NOMO-1 treated with dmso at 0.1 percent for 144 hours (cell line): ENCODE measurements at regions not wholly inside any gene's neighbourhood (a gene's known extent, or its start where the extent isn't known, plus 50 kb on each side); places are given as distances from the start of the nearest gene placed in this dataset.
"Not testable (repeated sequence)": the region's sequence is repeated elsewhere in the genome, so short reads cannot be mapped to it uniquely, and the experiment has no call there.

Source experiments
- DNase-seq: peaks from one replicate; lab custom pipeline; 2025; ENCODE audit not compliant: unreplicated experiment; lab: John Stamatoyannopoulos, UW

DNA sequence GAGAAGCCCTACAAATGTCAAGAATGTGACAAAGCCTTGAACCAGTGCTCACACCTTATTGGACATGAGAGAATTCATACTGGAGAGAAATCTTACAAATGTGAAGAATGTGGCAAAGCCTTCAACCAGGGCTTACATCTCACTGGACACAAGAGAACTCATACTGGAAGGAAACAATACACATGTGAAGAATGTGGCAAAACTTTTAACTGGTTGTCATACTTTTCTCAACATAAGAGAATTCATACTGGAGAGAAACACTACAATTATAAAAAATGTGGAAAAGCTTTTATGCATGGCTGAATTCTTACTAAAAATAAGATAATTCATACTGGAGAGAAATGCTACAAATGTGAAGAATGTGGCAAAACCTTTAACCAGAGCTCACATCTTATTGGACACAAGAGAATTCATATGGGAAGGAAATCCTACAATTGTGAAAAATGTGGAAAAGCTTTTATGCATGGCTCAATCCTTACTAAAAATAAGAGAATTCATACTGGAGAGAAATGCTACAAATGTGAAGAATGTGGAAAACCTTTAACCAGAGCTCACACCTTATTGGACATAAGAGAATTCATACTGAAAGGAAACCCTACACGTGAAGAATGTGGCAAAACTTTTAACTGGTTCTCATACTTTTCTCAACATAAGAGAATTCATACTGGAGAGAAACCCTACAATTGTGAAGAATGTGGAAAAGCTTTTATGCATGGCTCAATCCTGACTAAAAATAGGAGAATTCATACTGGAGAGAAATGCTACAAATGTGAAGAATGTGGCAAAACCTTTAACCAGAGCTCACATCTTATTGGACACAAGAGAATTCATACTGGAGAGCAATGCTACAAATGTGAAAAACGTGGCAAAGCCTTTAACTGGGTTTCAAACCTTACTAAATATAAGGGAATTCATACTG is 350.6 kb upstream of the NUPR2 start:
- not testable (repeated sequence) for DNase-seq

DNA sequence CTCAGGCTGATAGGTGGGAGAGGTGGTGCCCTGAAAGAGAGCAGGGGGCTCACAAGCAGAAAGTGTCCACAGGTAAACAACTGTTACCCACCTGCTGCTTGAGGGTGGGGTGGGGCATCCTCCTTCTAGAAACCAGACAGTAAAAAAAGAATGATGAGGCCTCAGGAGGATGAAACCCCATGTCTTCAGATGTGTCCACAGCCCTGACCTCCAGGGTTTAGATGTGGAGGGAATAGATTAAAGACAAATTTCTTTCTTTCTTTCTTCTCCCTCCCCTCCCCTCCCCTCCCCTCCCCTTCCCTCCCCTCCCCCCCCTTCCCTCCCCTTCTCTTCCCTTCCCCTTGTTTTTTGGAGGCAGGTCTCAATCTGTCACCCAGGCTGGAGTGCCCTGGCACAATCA is 333.5 kb upstream of the NUPR2 start:
- no peak for DNase-seq

DNA sequence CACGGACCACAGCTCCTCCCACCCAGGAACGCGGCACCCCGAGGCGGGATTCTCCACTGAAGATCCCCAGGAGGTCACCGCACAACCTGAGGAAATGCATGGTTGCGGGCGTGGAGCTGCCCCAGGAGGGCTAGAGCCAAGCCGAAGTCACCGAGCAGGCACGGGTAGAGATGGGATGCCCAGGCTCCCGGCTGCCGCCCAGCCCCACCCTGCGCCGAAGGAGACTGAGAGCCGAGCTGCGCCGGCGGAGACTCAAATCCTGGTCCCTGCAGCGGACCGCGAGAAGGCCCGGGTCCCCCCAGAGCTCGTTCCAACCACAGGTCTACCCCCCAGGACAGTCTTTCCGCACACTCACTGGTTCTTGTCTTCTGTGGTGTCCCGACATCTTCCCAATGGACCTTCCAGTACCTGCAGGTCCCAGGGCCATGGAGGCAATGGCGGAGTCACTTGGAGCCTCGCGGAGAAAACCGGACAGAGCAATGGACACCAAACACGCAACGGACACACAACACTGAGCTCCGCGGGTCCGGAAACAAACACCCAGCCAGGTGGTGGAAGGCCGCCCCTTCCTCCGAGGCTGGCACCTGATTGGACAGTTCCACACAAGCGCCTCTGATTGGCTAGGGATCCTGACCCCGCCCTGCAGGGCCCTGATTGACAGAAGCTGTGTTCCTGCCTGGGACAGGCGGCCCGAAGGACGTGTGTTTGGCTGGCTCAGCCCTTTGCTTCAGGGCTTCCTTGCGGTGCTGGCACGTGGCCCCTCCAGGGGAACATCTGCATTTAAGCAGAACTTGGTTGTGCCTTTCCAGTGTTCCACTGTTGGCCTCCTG is 331.9 kb upstream of the NUPR2 start:
- DNase-seq: no peak

DNA sequence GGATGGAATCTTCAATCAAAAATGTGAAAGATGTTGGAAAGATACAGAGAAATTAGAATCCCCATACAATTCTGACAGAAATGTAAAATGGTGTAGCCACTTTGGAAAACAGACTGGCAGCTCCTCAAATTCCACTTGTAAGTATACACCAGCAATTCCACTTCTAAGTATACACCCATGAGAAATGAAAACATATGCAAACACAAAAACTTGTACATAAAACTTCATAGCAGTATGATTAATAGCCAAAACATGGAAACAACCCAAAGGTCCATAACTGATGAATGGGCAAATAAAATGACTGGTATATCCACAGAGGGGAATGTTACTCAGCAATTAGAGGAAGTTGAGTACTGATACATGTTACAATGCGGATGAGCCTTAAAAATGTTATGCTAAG is 304.3 kb upstream of the NUPR2 start:
- DNase-seq: not testable (repeated sequence)

- DNase-seq: no peak
These were observed 259.0 kb upstream of the NUPR2 start for GRCh38 chr7:56375173-56375572.

- not testable (repeated sequence) for DNase-seq
These were observed 258.4 kb upstream of the NUPR2 start for GRCh38 chr7:56374666-56375065.

DNA sequence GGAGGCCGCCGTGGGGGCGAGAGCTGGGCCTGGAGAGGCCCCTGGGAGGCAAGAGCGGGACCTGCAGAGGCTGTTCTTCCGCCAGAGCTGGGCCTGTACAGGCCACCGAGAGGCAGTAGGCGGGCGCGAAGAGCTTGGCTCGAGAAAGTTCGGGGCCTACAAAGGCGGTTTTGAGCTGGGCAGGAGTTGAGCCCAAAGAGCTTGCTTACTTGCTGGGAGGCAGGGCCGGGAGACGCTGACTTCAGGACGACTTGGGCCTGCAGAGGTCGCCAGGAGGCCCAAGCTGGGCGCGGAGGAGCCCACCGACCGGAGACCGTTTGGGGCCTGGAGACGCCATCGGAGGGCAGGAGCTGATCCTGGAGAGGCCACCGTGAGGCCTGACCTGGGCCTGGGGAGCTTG is 257.1 kb upstream of the NUPR2 start:
- DNase-seq: not testable (repeated sequence)

DNA sequence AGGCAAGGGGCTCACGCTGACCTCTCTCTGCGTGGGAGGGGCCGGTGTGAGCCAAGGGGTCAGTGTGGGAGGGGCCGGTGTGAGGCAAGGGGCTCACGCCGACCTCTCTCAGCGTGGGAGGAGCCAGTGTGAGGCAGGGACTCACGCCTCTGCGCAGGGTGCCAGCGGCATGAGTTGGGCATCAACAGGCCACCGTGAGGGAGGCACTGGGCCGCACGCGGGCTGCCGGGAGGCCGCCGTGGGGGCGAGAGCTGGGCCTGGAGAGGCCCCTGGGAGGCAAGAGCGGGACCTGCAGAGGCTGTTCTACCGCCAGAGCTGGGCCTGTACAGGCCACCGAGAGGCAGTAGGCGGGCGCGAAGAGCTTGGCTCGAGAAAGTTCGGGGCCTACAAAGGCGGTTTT is 255.6 kb upstream of the NUPR2 start:
- not testable (repeated sequence) for DNase-seq

- DNase-seq: not testable (repeated sequence)
These were observed 254.1 kb upstream of the NUPR2 start for GRCh38 chr7:56370208-56370872.

GRCh38 chr7:56367914-56368313 is 251.7 kb upstream of the NUPR2 start:
- not testable (repeated sequence) for DNase-seq

DNA sequence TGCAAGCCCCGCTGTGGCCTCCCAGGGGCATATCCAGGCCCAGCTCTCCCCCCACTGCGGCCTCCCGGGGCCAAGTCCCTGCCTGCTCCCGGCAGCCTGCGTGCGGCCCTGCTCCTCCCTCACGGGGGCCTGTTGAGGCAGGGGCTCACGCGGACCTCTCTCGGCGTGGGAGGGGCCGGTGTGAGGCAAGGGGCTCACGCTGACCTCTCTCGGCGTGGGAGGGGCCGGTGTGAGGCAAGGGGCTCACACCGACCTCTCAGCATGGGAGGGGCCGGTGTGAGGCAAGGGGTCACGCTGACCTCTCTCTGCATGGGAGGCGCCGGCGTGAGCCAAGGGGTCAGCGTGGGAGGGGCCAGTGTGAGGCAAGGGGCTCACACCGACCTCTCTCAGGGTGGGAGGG is 251.2 kb upstream of the NUPR2 start:
- DNase-seq: not testable (repeated sequence)

GRCh38 chr7:56366701-56367100 is 250.5 kb upstream of the NUPR2 start:
- DNase-seq: not testable (repeated sequence)

DNA sequence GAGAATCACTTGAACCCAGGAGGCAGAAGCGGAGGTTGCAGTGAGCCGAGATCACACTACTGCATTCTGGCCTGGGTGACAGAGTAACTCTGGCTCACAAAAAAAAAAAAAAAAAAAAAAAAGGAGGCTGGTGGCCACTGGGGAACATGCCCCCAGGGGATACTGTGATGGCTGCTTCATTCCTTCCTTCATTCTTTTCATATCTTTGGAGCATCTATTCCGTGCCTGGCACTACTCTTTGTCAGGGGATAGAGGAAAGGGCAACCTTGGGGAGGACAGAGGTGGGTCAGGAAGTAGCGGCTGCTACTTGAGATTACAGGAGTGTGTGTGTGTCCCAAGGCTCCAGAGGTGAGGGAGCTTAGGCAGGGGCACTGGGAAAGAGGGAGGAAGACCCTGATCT is 236.4 kb upstream of the NUPR2 start:
- DNase-seq: not testable (repeated sequence)

GRCh38 chr7:56351181-56351580 is 235.0 kb upstream of the NUPR2 start:
- not testable (repeated sequence) for DNase-seq

- DNase-seq: not testable (repeated sequence)
These were observed 232.1 kb upstream of the NUPR2 start for GRCh38 chr7:56348311-56348710.

GRCh38 chr7:56328327-56328726 is 212.1 kb upstream of the NUPR2 start:
- not testable (repeated sequence) for DNase-seq

DNA sequence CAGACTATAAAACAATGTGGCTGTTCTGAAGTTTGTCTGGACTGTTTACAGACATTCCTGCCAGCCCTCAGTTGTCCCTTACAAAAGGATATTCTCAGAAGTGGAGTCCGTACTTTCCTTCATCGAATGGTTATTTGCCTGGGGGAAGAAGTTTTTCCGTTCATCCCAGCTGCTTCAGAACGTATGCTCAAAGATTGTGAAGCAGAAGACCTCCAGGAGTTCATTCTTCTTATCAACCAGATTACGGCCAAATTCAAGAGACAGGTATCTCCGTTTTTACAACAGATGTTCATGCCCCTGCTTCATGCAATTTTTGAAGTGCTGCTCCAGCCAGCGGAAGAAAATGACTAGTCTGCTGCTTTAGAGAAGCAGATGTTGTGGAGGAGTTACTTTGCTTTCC is 174.3 kb upstream of the NUPR2 start:
- DNase-seq: no peak

DNA sequence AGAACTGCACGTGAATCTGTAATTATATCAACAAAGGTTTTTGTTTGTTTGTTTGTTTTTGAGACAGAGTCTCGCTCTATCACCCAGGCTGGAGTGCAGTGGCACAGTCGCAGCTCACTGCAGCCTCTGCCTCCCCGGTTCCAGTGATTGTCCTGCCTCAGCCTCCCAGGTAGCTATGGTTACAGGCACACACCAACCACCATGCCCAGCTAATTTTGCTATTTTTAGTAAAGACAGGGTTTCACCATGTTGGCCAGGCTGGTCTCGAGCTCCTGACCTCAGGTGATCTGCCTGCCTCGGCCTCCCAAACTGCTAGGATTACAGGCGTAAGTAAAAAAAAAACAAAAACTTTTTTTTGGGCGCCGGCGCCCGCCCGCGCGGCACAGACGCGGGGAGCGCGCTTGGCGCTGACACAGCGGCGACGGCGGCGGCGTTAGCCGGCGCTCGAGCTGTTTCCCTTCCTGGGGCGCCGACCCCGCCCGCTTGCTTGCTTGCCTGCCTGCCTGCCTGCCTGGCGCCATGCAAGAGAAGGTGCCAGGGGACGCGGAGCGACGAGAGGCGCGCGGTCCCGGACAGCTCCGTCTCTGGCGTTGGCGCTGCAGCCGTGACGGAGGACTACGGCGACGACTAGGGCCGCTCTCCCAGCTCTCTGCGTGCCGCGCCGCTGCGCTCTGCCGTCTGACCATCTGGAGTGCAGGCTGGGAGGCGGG is 171.4 kb upstream of the NUPR2 start:
- DNase-seq: no peak

GRCh38 chr7:56256108-56256507 is 139.9 kb upstream of the NUPR2 start:
- DNase-seq: no peak

DNA sequence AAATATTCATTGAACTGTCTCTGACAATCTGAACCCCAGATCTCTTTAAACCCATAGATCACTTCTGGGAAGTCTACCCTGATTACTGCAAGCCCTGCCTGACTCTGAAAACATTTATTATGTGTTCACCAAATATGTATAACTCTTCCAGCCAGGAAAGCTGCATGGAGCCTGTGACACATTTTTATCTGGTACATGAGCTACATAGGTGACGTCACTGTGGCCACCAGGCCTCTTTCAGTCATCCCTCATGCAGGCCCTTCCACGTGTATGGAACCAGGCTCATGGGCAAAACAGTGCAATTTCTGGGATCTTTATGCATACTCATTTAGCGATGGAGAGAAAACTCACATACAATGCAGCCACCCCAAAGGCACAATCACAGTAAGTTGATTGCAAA is 133.9 kb upstream of the NUPR2 start:
- DNase-seq: no peak

DNA sequence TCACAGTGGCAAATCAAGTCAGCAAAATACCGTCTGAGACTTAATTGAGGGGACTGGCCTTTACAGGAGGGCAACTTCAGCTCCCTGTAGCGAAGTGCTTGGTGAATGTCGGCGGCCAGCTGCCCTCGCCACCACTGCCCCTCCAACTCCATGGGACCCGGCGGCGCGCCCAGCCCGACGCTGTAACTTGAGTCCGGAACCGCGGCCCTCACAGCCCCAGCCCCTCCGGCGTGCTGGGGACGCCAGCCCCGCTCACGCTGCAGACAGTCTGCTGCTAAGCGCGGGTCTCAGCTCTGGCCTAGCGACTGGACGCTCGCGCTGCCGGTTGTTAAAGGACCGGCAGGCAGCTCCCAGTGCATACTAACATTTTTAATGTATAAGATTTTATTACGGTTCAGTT is 113.4 kb upstream of the NUPR2 start:
- no peak for DNase-seq
